Liver (tissue), 3 donors: ENCODE measurements at regions not wholly inside any gene's neighbourhood (a gene's known extent, or its start where the extent isn't known, plus 50 kb on each side); places are given as distances from the start of the nearest gene placed in this dataset.
A peak's percentile ranks its signal among the peaks of the same experiment; 100 is the strongest.

Experiments used
- JUND ChIP-seq, 2 donors: IDR thresholded peaks; 2 replicates each; pipeline ENCODE4 v1.6.1; 2016; ENCODE audit warnings: antibody characterized with exemption in 2 of 2
- MAX ChIP-seq: IDR thresholded peaks from 2 replicates; pipeline ENCODE4 v1.6.1; 2016; ENCODE audit warnings: antibody characterized with exemption
- SP1 ChIP-seq: IDR thresholded peaks from 2 replicates; pipeline ENCODE4 v1.6.1; 2018; ENCODE audit warnings: antibody characterized with exemption, mild to moderate bottlenecking
- TAF1 ChIP-seq: conservative IDR thresholded peaks from 2 replicates; pipeline ENCODE4 v1.6.1; 2016; ENCODE audit warnings: antibody characterized with exemption, mild to moderate bottlenecking
- YY1 ChIP-seq: IDR thresholded peaks from 2 replicates; pipeline ENCODE4 v1.6.1; 2016; ENCODE audit warnings: antibody characterized with exemption, mild to moderate bottlenecking
- TF ChIP-seq, protein P1 (sequence below): fragments of 150-350 bp; IDR thresholded peaks from 2 replicates; pipeline ENCODE4 v1.5.1; 2017; ENCODE audit warnings: improper control_type of control experiment, low read depth, low read length; ENCODE audit not compliant: missing input control
- TF ChIP-seq, protein P2 (sequence below): IDR thresholded peaks from 2 replicates; pipeline ENCODE4 v1.6.1; 2016; ENCODE audit warnings: antibody characterized with exemption
- TF ChIP-seq, protein P3 (sequence below): IDR thresholded peaks from 2 replicates; pipeline ENCODE4 v1.6.1; 2016; ENCODE audit warnings: antibody characterized with exemption, mild to moderate bottlenecking
- TF ChIP-seq, protein P4 (sequence below): IDR thresholded peaks from 2 replicates; pipeline ENCODE4 v1.6.1; 2016; ENCODE audit warnings: antibody characterized with exemption
- donor health status: healthy.
- donor health status: healthy.

DNA sequence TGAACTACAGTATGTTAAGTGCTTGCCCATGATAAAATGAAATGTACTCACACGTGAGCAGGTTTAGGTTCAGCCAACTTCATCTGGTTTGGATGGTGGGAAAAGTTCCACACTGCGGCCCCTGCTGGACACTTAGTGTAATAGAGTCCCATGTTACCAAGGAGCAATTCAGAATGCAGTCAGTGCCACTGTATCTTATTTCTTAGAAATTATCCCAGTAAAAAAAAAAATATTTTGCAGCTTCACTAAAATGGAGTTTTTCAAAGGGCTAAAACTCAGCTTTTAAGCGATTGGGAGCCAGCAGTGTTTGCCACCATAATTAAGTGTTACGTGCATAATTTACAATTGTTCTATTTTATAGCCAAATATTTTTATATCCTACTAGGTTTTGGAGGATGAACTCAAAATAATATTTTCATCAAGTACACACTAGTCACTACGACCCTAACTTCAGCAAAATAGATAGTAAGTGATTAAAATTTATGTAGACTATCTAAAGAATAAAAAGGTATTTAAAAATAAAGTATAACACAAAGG lies 371.7 kb upstream of the GBE1 start:
- TF ChIP-seq, protein P1, sequence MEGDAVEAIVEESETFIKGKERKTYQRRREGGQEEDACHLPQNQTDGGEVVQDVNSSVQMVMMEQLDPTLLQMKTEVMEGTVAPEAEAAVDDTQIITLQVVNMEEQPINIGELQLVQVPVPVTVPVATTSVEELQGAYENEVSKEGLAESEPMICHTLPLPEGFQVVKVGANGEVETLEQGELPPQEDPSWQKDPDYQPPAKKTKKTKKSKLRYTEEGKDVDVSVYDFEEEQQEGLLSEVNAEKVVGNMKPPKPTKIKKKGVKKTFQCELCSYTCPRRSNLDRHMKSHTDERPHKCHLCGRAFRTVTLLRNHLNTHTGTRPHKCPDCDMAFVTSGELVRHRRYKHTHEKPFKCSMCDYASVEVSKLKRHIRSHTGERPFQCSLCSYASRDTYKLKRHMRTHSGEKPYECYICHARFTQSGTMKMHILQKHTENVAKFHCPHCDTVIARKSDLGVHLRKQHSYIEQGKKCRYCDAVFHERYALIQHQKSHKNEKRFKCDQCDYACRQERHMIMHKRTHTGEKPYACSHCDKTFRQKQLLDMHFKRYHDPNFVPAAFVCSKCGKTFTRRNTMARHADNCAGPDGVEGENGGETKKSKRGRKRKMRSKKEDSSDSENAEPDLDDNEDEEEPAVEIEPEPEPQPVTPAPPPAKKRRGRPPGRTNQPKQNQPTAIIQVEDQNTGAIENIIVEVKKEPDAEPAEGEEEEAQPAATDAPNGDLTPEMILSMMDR = peak; percentile 81
- TF ChIP-seq, protein P2, sequence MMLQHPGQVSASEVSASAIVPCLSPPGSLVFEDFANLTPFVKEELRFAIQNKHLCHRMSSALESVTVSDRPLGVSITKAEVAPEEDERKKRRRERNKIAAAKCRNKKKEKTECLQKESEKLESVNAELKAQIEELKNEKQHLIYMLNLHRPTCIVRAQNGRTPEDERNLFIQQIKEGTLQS = no peak
- TF ChIP-seq TAF1 (no peak), JUND (IDR thresholded peaks at IDR 0.05) (no peak), MAX (no peak), YY1 (peak; percentile 0), SP1 (no peak)
- TF ChIP-seq, protein P3, sequence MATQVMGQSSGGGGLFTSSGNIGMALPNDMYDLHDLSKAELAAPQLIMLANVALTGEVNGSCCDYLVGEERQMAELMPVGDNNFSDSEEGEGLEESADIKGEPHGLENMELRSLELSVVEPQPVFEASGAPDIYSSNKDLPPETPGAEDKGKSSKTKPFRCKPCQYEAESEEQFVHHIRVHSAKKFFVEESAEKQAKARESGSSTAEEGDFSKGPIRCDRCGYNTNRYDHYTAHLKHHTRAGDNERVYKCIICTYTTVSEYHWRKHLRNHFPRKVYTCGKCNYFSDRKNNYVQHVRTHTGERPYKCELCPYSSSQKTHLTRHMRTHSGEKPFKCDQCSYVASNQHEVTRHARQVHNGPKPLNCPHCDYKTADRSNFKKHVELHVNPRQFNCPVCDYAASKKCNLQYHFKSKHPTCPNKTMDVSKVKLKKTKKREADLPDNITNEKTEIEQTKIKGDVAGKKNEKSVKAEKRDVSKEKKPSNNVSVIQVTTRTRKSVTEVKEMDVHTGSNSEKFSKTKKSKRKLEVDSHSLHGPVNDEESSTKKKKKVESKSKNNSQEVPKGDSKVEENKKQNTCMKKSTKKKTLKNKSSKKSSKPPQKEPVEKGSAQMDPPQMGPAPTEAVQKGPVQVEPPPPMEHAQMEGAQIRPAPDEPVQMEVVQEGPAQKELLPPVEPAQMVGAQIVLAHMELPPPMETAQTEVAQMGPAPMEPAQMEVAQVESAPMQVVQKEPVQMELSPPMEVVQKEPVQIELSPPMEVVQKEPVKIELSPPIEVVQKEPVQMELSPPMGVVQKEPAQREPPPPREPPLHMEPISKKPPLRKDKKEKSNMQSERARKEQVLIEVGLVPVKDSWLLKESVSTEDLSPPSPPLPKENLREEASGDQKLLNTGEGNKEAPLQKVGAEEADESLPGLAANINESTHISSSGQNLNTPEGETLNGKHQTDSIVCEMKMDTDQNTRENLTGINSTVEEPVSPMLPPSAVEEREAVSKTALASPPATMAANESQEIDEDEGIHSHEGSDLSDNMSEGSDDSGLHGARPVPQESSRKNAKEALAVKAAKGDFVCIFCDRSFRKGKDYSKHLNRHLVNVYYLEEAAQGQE = no peak
- TF ChIP-seq, protein P4, sequence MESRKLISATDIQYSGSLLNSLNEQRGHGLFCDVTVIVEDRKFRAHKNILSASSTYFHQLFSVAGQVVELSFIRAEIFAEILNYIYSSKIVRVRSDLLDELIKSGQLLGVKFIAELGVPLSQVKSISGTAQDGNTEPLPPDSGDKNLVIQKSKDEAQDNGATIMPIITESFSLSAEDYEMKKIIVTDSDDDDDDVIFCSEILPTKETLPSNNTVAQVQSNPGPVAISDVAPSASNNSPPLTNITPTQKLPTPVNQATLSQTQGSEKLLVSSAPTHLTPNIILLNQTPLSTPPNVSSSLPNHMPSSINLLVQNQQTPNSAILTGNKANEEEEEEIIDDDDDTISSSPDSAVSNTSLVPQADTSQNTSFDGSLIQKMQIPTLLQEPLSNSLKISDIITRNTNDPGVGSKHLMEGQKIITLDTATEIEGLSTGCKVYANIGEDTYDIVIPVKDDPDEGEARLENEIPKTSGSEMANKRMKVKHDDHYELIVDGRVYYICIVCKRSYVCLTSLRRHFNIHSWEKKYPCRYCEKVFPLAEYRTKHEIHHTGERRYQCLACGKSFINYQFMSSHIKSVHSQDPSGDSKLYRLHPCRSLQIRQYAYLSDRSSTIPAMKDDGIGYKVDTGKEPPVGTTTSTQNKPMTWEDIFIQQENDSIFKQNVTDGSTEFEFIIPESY = no peak
